ENCODE measurements at regions not wholly inside any gene's neighbourhood (a gene's known extent, or its start where the extent isn't known, plus 50 kb on each side); places are given as distances from the start of the nearest gene placed in this dataset.
A peak's percentile ranks its signal among the peaks of the same experiment; 100 is the strongest.

DNA sequence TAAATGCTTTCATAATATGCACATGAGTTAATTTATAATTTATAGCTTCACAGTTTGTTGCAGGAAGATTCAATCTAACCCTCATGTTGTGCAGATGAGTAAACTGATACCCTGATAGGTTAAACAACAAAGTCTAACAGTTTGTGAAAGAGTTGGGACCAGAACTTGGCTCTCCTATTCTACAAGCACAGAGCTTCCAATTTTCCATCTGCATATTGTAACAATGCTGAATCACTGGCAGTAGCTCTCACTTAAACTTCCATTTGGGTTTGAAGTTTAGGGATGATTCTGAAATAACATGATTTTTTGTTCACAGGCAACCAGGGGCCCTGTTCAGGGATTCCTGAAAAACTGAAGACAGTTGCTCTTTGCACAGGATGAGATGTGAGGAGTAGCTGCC is 179.3 kb downstream of the XPNPEP1 start:
- no peak overlapping the region for H3K4me3 ChIP-seq (ENCODE audit: low read length in 2 of 2)

DNA sequence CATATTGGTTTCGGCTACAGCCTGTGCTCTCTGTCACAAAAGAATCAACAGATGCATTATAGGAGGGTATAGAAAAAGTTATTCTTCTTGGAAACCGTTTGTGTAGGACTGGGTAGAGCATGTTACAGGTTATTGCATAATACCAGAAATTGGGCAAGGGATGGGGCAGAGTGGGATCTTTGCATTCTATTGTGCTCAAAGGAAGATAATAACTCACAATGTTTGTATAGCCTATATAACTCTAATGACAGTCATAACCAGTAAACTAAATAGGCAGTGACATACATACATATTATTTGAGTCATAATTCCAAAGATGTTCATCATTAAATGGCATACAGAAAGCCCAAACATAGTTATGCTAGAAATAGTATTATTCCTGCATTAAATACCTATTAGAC is 179.7 kb downstream of the XPNPEP1 start:
- Mint-ChIP-seq H3K27ac (no peak overlapping the region), H3K9me3 (peaks cover 0 to 2% (median 0%) of the 10 kb centered on the region in 8 donors), H3K4me1 (no peaks in the 10 kb centered on the region), H3K4me3 (no peak overlapping the region), H3K27me3 (peaks cover 1 to 10% of the 10 kb centered on the region in 2 donors), H3K36me3 (no peaks in the 10 kb centered on the region)
- H3K27me3 ChIP-seq (ENCODE audit: insufficient read depth, low read length), result no peaks in the 10 kb centered on the region
- no peak overlapping the region for H3K27ac ChIP-seq (ENCODE audit: low read depth, low read length)
- no peaks in the 10 kb centered on the region for H3K4me1 ChIP-seq (ENCODE audit: insufficient read depth, low read length)
- intact Hi-C loops (cut with micrococcal nuclease), result no loop called here
- DNase-seq, result no peak
- no peaks in the 10 kb centered on the region for H3K9me3 ChIP-seq (ENCODE audit: control insufficient read depth in 1 of 2, low read length in 2 of 2)
- no peak overlapping the region for H3K4me3 ChIP-seq (ENCODE audit: low read length in 2 of 2)
- ChIA-PET POLR2A (ENCODE audit: partially characterized antibody) (no interaction called here), CTCF (ENCODE audit: partially characterized antibody) (no interaction called here)
- no peaks in the 10 kb centered on the region for H3K36me3 ChIP-seq (ENCODE audit: insufficient read depth, low read length)

More for the DNA sequence above, 179.3 kb downstream of the XPNPEP1 start:
- no peaks in the 10 kb centered on the region for H3K9me3 ChIP-seq (ENCODE audit: control insufficient read depth in 1 of 2, low read length in 2 of 2)
- no peak for DNase-seq
- Mint-ChIP-seq H3K9me3 (peaks cover 0 to 2% (median 0%) of the 10 kb centered on the region in 8 donors), H3K4me1 (no peaks in the 10 kb centered on the region), H3K27ac (no peak overlapping the region), H3K27me3 (peaks cover 1 to 10% of the 10 kb centered on the region in 2 donors), H3K36me3 (no peaks in the 10 kb centered on the region), H3K4me3 (no peak overlapping the region)
- no peaks in the 10 kb centered on the region for H3K4me1 ChIP-seq (ENCODE audit: insufficient read depth, low read length)
- H3K27me3 ChIP-seq (ENCODE audit: insufficient read depth, low read length), result no peaks in the 10 kb centered on the region
- ChIA-PET POLR2A (ENCODE audit: partially characterized antibody) (no interaction called here), CTCF (ENCODE audit: partially characterized antibody) (no interaction called here)
- H3K36me3 ChIP-seq (ENCODE audit: insufficient read depth, low read length), result no peaks in the 10 kb centered on the region
- no peak overlapping the region for H3K27ac ChIP-seq (ENCODE audit: low read depth, low read length)
- intact Hi-C loops (cut with micrococcal nuclease), result no loop called here

DNA sequence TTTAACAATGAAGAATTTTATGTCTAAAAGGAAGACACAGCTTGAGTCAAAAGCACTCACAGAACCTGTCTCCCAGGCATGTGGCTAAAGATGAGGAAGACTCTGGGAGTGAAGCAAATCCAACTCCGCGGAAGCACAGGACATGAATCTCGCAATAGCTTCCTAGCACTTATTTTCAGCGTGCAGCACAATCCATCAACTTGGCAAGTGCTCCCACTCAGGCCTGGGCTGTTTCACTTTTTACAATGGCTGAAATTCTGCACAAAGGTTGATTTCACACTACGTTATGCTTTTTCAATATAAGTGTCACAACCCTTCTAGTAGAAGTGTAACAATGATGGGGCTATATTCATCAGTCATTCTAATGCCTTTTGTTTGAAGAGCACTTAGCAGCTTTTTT is 180.2 kb downstream of the XPNPEP1 start:
- no peak overlapping the region for H3K27ac Mint-ChIP-seq
- CTCF ChIA-PET (ENCODE audit: partially characterized antibody), result no interaction called here

DNA sequence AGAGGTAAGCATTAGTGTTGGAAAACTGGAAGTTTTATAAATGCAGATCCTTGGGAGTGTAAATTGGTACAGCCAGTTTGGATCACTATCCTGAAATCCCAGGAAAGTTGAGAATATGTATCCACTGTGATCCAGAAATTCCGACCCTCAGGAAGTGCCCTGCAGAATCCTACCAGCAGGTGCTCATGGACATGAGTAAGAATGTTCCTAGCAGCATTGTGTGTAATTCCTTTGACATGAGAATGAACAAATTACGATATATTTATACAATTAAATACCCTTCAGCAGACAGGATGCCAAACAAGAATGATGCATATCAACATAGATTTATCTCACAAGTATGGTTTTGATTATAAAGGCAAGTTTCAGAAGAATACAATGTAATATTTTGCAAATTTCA is 181.6 kb downstream of the XPNPEP1 start:
- H3K4me1 ChIP-seq (ENCODE audit: insufficient read depth, low read length), result no peaks in the 10 kb centered on the region
- no peaks in the 10 kb centered on the region for H3K4me1 Mint-ChIP-seq
- no peak overlapping the region for H3K27ac Mint-ChIP-seq
- ChIA-PET CTCF (ENCODE audit: partially characterized antibody) (no interaction called here), POLR2A (ENCODE audit: partially characterized antibody) (no interaction called here)
- no peaks in the 10 kb centered on the region for H3K36me3 Mint-ChIP-seq
- peaks cover 1 to 10% of the 10 kb centered on the region in 2 donors for H3K27me3 Mint-ChIP-seq
- H3K27me3 ChIP-seq (ENCODE audit: insufficient read depth, low read length), result no peaks in the 10 kb centered on the region
- H3K27ac ChIP-seq (ENCODE audit: low read depth, low read length), result no peak overlapping the region
- intact Hi-C loops (cut with micrococcal nuclease), result no loop called here
- no peaks in the 10 kb centered on the region for H3K9me3 ChIP-seq (ENCODE audit: control insufficient read depth in 1 of 2, low read length in 2 of 2)
- H3K4me3 Mint-ChIP-seq, result no peak overlapping the region
- H3K36me3 ChIP-seq (ENCODE audit: insufficient read depth, low read length), result no peaks in the 10 kb centered on the region
- no peak for DNase-seq
- H3K9me3 Mint-ChIP-seq, result peaks cover 0 to 2% (median 0%) of the 10 kb centered on the region in 8 donors
- no peak overlapping the region for H3K4me3 ChIP-seq (ENCODE audit: low read length in 2 of 2)

More for the DNA sequence above, 180.2 kb downstream of the XPNPEP1 start:
- Mint-ChIP-seq H3K4me3 (peak overlapping the region in 1 of 8 donors; percentile 15), H3K4me1 (no peaks in the 10 kb centered on the region), H3K9me3 (peaks cover 0 to 2% (median 0%) of the 10 kb centered on the region in 8 donors), H3K27me3 (peaks cover 1 to 10% of the 10 kb centered on the region in 2 donors), H3K36me3 (no peaks in the 10 kb centered on the region)
- POLR2A ChIA-PET (ENCODE audit: partially characterized antibody), result no interaction called here
- Histone ChIP-seq H3K36me3 (ENCODE audit: insufficient read depth, low read length) (no peaks in the 10 kb centered on the region), H3K27ac (ENCODE audit: low read depth, low read length) (no peak overlapping the region), H3K9me3 (ENCODE audit: control insufficient read depth in 1 of 2, low read length in 2 of 2) (no peaks in the 10 kb centered on the region), H3K4me3 (ENCODE audit: low read length in 2 of 2) (no peak overlapping the region), H3K4me1 (ENCODE audit: insufficient read depth, low read length) (no peaks in the 10 kb centered on the region), H3K27me3 (ENCODE audit: insufficient read depth, low read length) (no peaks in the 10 kb centered on the region)
- intact Hi-C loops (cut with micrococcal nuclease), result no loop called here
- no peak for DNase-seq

DNA sequence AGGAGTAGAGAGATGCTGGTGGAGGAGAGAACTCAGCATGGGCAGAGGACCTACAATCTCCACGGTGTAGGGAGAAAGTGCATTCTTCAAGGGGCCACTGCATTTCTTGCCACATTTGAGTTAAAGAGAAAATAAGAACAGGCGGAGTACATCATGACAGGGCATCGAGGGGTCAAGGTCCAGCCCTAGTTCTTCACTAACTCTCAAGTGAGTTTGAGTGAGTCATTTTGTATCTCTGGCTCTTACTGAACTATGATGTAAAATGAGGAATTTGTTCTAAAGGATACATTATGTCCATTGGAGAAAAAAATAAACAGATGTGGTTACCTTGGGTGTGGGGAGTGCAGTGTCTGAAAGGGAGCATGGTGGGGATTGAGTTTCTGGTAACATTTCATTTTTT is 182.9 kb downstream of the XPNPEP1 start:
- Mint-ChIP-seq H3K27ac (no peak overlapping the region), H3K27me3 (peaks cover 2 to 10% of the 10 kb centered on the region in 2 donors), H3K36me3 (no peaks in the 10 kb centered on the region), H3K9me3 (peaks cover 0 to 2% (median 0%) of the 10 kb centered on the region in 8 donors), H3K4me1 (no peaks in the 10 kb centered on the region), H3K4me3 (no peak overlapping the region)
- CTCF ChIA-PET (ENCODE audit: partially characterized antibody), result no interaction called here
- Histone ChIP-seq H3K9me3 (ENCODE audit: control insufficient read depth in 1 of 2, low read length in 2 of 2) (no peaks in the 10 kb centered on the region), H3K27ac (ENCODE audit: low read depth, low read length) (no peak overlapping the region), H3K4me3 (ENCODE audit: low read length in 2 of 2) (no peak overlapping the region), H3K36me3 (ENCODE audit: insufficient read depth, low read length) (no peaks in the 10 kb centered on the region), H3K27me3 (ENCODE audit: insufficient read depth, low read length) (no peaks in the 10 kb centered on the region), H3K4me1 (ENCODE audit: insufficient read depth, low read length) (no peaks in the 10 kb centered on the region)
- intact Hi-C loops (cut with micrococcal nuclease), result no loop called here
- DNase-seq, result no peak
- POLR2A ChIA-PET (ENCODE audit: partially characterized antibody), result no interaction called here

DNA sequence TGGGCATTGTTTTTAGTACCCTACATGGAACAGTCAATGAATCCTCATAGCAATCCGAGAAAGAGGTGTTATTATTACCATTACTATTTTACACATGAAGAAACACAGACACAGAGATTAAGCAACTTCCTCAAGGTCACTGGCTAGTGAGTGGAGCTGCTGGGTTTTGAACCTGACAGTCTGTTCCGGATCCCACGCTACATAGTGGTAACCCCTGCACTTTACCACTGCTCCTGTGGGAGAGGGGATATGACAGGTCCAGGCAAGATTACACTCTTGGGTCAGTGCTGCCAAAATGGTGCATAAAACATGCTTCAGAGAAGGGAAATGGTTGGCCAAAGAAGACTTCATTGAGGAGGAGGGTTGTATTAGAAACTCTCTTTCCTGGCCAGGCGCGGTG is 185.7 kb downstream of the XPNPEP1 start:
- Histone ChIP-seq H3K36me3 (ENCODE audit: insufficient read depth, low read length) (no peaks in the 10 kb centered on the region), H3K27me3 (ENCODE audit: insufficient read depth, low read length) (no peaks in the 10 kb centered on the region), H3K27ac (ENCODE audit: low read depth, low read length) (no peak overlapping the region), H3K4me3 (ENCODE audit: low read length in 2 of 2) (no peak overlapping the region), H3K9me3 (ENCODE audit: control insufficient read depth in 1 of 2, low read length in 2 of 2) (no peaks in the 10 kb centered on the region), H3K4me1 (ENCODE audit: insufficient read depth, low read length) (no peaks in the 10 kb centered on the region)
- Mint-ChIP-seq H3K36me3 (no peaks in the 10 kb centered on the region), H3K4me1 (no peaks in the 10 kb centered on the region), H3K27ac (no peak overlapping the region), H3K4me3 (no peak overlapping the region), H3K9me3 (peaks cover 0 to 2% (median 0%) of the 10 kb centered on the region in 8 donors), H3K27me3 (peaks cover 2 to 12% of the 10 kb centered on the region in 2 donors)
- CTCF ChIA-PET (ENCODE audit: partially characterized antibody), result no interaction called here
- intact Hi-C loops (cut with micrococcal nuclease), result no loop called here
- POLR2A ChIA-PET (ENCODE audit: partially characterized antibody), result no interaction called here
- no peak for DNase-seq

DNA sequence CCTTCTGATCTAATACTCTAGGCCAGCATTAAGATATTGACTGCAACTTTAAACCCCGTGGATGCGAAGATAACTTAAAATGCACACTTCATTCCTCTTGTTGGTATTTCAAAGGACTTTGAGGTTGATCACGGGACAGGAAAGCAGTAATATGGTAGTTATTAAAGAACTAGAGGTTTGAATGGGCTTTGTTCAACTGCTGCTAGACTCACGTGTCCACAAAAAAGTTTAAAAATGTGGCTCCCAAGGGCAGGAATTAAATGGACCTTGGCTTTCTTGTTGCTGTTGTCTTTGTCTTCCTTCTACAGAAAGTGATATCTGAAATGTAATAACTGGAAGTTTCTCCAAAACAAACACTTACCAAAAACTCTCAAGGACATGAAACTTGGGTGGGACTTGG is 186.3 kb downstream of the XPNPEP1 start:
- H3K36me3 Mint-ChIP-seq, result no peaks in the 10 kb centered on the region
- Histone ChIP-seq H3K4me3 (ENCODE audit: low read length in 2 of 2) (no peak overlapping the region), H3K27me3 (ENCODE audit: insufficient read depth, low read length) (no peaks in the 10 kb centered on the region), H3K36me3 (ENCODE audit: insufficient read depth, low read length) (no peaks in the 10 kb centered on the region), H3K4me1 (ENCODE audit: insufficient read depth, low read length) (no peaks in the 10 kb centered on the region), H3K27ac (ENCODE audit: low read depth, low read length) (no peak overlapping the region), H3K9me3 (ENCODE audit: control insufficient read depth in 1 of 2, low read length in 2 of 2) (no peaks in the 10 kb centered on the region)
- peaks cover 0 to 2% (median 0%) of the 10 kb centered on the region in 8 donors for H3K9me3 Mint-ChIP-seq
- DNase-seq, result no peak
- H3K4me3 Mint-ChIP-seq, result no peak overlapping the region
- intact Hi-C loops (cut with micrococcal nuclease), result no loop called here
- POLR2A ChIA-PET (ENCODE audit: partially characterized antibody), result no interaction called here
- CTCF ChIA-PET (ENCODE audit: partially characterized antibody), result no interaction called here
- no peak overlapping the region for H3K27ac Mint-ChIP-seq
- no peaks in the 10 kb centered on the region for H3K4me1 Mint-ChIP-seq
- H3K27me3 Mint-ChIP-seq, result peaks cover 2 to 16% of the 10 kb centered on the region in 2 donors

DNA sequence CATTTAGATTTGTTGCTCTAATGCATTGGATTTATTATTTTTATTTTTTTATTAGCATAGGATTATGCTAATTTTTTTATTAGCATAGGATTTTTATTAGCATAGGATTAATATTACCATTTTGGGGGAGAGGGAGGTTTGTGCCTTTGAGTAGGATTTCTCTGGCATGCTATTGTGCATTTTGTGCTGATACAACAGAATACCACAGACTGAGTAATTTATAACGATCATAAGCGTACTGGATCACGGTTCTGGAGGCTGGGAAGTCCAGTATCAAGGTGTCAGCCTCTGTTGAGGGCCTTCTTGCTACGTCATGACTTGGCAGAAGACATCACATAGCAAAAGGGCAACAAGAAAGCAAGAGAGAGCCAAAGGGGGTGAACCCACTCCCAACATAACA is 187.5 kb downstream of the XPNPEP1 start:
- H3K36me3 ChIP-seq (ENCODE audit: insufficient read depth, low read length), result no peaks in the 10 kb centered on the region
- Mint-ChIP-seq H3K4me1 (no peaks in the 10 kb centered on the region), H3K36me3 (no peaks in the 10 kb centered on the region), H3K4me3 (no peak overlapping the region), H3K27ac (no peak overlapping the region), H3K9me3 (peaks cover 0 to 4% (median 0%) of the 10 kb centered on the region in 8 donors), H3K27me3 (peaks cover 2 to 18% of the 10 kb centered on the region in 2 donors)
- no peaks in the 10 kb centered on the region for H3K4me1 ChIP-seq (ENCODE audit: insufficient read depth, low read length)
- H3K27me3 ChIP-seq (ENCODE audit: insufficient read depth, low read length), result no peaks in the 10 kb centered on the region
- POLR2A ChIA-PET (ENCODE audit: partially characterized antibody), result no interaction called here
- no peak overlapping the region for H3K4me3 ChIP-seq (ENCODE audit: low read length in 2 of 2)
- no peak for DNase-seq
- CTCF ChIA-PET (ENCODE audit: partially characterized antibody), result no interaction called here
- no peak overlapping the region for H3K27ac ChIP-seq (ENCODE audit: low read depth, low read length)
- H3K9me3 ChIP-seq (ENCODE audit: control insufficient read depth in 1 of 2, low read length in 2 of 2), result no peaks in the 10 kb centered on the region
- intact Hi-C loops (cut with micrococcal nuclease), result no loop called here
